T follicular helper cell (primary cell): ENCODE measurements at regions not wholly inside any gene's neighbourhood (a gene's known extent, or its start where the extent isn't known, plus 50 kb on each side); places are given as distances from the start of the nearest gene placed in this dataset.

Experiments used
- DNase-seq: peaks from one replicate; pipeline ENCODE4 v3.0.0-alpha.2; 2020; ENCODE audit warnings: low read depth

DNA sequence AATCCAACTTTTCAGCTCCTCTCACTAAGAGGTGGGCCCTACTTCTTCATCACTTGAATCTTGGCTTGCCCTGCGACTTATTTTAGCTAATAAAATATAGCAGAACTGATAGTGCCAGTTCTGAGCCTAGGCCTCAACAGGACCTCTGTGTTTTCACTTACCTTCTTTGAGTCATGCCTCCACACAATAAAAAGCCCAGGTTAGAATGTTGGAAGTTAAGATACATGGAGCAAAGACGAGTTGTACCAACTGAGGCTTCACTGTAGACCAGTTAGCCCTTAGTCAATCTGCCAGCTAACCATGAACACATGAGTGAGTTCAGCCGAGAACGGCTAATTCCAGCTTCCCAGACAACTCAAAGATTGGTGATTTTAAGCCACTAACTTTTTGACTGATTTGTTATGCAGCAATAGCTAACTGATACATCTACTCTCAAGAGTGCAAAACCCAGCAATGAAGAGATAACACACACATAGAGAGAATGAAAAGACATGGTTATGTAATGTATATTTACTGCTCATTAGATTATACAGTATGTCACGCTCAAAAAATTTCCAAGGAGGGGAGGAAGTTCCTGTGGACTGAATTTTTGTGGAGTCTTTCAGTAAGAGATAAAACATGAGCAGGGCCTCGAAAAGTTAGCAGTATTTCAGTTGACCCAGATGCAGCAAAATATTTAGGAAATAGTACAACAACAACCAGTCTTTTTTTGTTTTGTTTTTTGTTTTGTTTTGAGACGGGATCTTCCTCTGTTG is 181.1 kb downstream of the MYCN start:
- no peak for DNase-seq

DNA sequence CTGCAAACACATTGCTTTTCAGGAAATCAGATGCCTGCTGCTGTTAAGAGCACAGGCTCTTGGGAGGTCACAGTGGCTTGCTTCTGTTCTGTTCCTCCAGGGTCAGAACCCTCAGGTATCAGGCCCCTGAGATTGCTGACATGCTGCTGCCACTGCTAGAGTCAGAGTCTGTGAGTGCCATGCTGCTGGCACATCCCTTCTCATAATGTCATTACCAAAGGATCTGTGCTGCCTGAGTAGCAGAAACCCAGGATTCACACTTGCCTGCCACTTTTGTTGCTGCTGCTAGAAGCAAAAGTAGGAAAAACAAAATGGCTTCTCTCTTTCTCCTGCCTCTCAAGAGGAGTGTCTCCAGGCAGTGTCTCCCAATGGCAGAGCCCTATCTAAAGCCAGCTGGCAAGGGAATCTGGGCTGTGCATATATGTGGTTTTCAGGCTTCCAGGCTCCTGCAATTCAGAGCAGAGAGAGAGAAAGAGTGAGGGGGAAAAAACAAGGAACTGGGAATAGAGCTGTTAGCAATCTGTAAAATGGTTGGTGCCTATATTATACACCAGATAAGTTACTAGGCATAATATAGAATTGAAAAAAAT is 180.3 kb downstream of the MYCN start:
- no peak for DNase-seq

DNA sequence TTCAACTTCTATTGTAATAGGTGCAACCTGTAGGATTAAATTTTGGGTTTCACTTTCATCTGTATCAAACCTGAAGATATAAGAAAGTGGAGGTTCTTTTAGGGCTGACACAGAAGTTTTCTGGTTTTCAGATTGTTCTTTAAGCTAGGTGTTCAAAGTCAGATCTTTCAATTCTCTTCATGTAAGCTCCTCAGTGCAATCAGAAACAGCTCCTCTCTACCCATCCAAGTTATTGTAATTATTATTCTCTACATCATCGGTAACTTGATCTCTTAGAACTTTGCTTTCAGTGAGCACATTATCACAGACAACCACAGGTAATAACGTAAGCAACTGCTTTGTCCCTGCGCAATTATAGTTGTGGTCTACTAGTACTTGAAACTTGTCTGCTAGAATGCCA is 179.4 kb downstream of the MYCN start:
- no peak for DNase-seq

DNA sequence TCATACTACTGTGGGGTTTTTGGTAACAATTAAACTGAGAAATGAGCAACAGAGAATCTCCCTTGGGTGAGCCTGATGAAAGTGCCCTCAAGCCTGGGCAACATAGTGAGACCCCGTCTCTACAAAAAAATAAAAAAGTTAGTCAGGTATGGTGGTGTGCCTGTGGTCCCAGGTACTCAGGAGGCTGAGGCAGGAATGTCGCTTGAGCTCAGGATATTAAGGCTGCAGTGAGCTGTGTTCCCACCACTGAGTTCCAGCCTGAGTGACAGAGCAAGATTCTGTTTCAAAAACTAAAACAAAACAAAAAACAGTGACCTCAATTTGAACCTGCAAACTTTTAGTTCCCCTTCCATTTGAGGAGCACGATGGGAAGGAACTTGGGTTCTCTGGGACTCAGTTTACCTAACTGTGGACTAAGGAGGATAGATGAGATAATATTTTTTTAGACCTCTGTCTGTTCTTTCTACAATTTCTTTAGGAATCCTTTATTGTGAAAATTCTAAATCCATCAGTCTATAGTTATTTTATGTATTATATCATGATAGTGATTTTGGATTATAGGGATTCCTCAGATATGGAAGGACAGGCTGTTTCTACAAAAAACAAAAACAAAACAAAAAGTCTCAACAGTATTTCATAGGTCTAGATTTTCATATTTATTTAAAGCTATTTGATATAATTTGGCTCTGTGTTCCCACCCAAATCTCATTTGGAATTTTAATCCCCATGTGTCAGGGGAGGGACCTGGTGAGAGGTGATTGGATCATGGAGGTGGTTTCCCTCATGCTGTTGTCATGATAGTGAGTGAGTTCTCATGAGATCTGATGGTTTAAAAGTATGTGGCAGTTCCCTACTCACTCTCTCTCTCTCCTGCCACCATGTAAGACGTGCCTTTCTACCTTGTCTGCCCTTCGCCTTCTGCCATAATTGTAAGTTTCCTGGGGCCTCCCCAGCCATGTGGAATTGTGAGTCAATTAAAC is 178.6 kb downstream of the MYCN start:
- DNase-seq, result no peak

DNA sequence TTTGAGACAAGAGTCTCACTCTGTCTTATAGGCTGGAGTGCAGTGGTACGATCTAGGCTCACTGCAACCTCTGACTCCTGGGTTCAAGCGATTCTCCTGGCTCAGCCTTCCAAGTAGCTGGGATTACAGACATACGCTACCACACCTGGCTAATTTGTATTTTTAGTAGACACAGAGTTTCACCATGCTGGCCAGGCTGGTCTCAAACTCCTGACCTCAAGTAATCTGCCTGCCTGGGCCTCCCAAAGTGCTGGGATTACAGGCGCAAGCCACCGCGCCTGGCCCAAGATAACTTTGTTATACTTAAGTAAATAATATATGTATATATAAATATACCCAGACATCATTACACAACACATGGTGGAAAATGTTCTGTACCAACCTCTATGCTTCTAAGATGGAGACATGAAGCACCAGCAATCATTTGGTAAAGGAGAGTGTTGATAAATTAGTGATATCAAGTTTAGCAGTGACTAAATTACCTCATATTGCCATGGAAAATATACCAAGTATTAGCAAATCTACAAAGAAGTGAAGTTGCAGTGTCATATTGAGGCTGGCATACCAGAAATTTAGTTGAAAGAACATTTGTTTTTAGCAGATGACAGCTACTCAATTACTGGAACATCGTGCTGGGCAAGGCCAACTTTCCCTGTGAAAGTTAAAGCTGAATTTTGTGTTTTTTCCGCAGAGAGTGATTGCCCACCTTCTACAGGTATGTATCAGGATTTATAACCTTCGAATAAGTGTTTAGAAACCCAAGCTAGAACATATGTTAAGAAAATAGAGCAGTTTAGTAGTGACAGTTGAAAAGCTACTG is 177.7 kb downstream of the MYCN start:
- DNase-seq, result no peak

DNA sequence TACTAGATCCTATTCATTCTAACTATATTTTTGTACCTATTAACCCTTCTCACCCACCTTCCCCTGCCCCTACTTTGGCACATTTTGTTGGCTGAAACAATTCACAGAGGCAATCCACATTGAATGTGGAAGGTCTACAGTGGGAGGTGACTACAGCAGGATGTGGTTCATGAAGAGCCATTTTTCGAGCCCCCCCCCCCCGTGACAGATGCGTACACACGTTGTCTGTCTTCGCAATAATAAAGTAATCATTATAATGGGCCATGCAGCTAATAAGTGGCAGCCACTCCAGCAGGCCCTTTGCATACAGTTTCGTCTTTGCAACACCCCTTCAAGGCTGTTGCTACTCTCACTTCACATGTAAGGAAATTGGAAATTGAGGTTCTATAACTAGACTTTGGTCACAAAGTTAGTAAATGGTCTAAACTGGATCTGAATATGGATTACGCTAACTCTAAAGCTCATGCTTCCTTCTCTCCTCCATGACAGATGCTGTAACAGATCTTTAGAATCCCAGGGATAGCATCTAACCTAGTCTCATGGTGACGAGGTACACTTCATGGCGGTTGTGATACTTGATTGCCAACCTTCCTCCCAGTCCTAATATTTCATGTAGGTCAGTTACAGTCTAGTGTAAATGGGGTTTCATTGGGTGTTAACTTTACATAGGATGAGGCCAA is 176.8 kb downstream of the MYCN start:
- no peak for DNase-seq

DNA sequence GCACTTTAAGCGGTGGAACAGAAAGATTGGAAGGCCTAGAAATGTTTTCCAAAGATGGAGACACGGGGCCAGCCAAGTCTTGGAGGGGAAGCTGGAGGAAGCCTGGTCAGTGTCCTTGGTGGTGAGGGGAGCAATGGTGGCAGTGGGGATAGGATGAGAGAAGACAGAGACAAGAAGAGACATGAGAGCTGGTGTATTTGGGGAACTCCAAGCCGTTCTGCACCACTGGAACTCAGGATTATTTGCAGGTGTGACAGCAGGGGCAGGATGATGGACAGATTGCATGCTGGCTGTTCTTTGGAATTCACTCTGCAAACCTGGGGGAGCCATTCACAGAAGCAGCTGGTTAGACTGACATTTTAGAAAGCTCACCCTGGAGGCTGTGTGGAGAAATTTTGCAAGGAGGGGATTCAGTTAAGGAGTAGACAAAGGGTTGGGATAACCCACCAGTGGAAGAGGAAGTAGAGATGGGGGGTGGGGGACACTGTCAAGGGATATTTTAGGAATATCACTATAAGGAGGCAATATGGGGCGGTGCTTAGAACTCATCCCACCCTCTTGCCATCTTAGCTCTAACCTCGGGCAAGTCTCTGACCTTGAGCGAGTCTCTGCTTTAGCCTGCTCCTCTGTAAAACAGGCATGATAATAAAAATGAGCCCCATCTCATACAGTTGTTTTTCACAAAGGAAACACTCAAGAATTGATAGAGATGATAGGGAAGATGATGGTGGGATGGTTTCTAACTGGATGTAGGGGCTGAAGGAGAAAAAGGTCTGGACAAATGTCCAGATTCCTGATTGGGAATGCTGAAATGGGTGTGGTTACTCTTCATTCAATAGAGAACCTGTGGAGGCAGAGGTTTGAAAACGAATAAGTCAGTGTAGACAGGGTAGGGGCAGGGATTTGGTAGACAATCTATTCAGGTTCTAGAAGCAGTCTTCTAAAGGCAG is 175.8 kb downstream of the MYCN start:
- no peak for DNase-seq

DNA sequence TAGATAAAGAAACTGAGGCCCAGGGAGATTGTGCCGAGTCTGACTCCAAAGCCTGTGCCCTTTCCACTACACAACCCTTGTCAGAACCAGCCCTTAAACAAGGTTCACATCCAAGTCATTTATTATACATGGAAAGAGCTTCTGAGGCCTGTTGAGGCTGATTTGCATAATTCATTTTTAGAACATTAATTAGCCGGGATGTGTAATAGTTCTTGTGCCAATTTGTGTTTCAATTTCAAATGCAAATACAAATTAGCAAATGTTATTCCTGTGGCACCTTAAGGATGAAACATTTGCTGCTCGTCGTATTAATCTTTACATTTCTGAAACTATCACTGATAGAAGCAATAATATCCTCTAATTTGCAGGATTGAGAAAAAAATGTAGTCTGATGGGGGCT is 174.9 kb downstream of the MYCN start:
- DNase-seq, result no peak

DNA sequence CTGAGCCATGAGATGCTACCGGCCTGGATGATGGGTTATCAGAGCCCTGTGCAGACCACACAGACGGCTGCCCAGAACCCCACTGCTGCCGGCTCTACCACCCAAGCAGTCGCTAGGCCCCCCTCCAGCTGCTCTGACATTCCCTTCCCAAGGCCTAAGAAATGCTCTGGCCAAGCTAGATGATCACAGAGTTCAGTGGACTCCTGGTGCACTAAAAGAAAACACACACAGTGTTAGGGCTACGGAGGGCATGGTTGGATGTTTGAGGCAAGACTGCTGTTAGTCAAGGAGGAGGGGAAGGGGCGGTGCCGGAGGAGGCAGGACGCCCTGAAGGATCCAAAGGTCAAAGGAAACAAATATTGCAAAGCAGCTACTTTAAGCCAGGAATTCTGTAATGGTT is 174.5 kb downstream of the MYCN start:
- DNase-seq, result no peak

DNA sequence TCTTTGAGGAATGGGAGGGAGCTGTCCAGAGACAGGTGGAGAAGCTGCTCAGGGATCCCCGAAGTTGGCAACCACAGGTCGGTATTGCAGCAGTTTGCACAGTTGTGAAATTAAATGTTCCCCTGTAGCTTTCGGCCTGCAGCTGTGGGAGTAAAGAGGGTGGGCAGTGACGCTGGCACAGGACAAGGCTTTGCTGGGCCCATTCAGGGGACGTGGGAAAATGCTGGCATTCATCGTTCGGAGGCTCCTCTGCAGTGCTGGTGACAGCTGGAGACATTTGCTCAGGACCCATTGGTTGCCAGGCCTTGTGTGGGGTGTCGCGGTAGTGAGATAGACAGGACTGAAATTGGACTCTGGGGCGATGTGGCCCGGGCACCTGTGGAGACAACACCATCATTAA is 173.7 kb downstream of the MYCN start:
- no peak for DNase-seq

DNA sequence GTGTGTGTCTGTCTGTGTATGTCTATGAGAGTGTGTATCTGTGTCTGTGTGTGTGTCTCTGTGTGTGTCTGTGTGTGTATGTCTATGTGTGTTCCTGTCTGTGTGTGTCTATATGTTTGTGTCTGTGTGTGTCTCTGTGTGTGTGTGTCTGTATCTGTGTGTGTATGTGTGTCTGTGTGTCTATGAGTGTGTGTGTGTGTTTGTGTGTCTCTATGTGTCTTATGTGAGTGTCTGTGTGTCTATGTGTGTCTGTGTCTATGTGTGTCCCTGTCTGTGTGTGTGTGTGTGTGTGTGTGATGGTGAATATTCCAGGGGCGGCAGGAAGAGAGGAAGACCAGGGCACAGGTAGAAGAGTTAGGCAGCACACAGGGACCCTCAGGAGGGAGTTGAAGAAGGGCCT is 173.2 kb downstream of the MYCN start:
- no peak for DNase-seq

DNA sequence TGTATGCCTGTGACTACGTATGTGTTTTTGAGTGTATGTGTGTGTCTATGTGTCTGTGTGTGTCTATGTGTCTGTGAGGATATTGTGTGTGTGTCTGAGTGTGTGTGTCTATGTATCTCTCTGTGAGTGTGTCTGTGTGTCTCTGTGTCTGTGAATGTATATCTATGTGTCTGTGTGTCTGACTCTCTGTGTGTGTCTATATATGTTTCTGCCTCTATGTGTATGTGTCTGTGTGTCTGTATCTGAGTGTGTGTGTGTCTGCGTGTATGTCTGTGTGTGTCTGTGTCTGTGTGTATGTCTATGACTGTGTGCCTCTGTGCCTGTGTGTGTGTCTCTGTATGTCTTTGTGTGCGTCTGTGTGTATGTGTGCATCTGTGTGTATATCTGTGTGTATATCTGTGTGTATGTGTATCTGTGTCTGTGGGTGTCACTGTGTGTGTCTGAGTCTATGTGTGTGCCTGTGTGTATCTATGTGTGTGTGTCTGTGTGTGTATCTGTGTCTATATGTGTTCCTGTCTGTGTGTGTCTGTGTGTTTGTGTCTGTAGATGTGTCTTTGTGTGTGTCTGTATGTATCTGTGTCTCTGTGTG is 172.7 kb downstream of the MYCN start:
- DNase-seq, result no peak

DNA sequence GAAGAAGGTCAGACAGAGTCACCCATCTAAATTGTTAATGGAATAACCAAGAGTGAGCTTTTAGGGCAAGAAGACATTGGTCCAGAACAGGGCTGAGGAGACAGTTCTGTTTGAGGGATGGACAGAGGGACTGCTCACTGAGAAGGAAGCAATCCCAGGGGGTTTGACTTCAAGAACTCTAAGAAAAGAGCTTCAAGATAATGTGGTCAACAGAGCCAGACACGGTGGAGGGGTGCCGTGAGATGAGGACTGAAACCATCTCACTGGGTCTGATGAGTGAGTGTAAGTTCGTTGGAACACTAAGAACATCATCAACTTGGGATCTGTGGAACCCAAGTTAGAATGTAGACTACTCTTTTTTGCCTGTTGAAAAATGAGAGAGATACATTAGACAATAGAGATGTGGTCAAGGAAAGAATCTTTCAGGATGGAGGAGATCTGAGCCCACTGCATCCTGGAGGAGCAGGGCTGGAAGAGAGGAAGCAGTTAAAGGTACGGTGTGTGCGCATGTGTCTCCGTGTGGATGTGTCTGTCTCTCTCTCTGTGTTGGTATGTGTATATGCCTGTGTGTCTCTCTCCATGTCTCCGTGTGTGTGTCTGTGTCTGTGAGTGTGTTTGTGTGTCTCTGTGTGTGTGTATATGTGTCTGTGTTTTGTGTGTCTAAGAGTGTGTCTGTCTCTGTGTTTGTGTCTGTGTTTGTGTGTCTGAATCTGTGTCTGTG is 172.1 kb downstream of the MYCN start:
- no peak for DNase-seq

DNA sequence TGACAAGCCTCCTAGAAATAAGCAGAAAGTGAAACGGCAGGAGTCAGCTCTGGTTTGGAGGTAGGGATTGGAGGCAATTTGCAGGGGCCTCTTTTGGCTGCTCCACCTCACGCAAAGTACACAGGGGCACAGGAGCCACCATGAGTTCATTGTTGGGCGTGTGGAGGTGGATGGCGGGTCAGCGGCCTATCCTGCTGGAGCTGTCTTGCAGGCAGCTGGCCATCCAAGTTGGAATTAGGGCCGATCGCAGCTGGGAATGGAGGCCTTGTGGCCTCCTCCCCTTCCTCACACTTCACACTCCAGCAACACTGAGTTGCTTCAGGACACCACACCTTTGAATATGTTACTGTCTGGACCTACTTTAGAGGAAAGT is 171.5 kb downstream of the MYCN start:
- no peak for DNase-seq

DNA sequence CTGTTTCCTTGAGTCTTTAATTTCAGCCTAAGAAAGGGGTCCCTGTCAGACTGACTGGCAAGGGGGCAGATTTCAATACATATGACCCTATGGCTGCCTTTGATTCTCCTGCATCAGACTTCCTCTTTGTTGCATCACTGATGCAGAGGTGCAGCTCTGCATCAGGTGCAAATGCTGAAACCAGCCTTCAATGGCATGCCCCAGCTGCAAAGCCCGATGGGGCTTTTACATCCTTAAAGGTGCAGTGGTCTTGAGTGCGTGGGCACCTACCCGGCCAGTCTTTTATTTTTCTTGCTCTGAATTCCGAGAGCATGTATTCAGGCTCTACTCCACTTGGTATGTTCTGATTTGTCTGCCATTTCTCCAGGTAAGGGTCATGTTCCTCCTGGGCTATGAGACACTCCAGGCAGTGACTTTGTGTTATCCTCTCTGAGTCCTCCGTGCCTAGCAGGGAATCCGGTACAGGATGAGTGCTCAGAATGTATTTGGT is 169.5 kb downstream of the MYCN start:
- DNase-seq, result no peak

DNA sequence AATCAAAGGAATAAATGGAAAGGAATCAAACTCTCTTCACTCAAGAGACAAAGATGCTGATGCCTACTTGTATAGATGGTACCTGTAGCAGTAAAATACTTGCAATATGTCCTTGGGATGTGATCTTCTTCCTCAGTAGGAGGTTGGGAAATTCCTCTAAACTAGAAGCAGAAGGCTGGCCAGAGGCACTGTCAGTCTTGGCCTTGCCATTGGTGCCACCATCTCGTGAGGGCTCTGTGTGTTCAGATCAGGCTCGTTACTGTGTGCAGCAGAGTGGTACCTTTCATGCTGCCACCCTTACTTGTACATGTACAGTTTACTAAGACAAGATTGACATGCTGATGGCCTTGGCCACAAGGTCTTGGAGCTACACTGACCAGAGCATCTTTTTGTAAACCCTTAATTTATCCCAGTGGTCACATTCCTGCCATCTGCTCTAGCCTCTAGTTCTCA is 169.0 kb downstream of the MYCN start:
- no peak for DNase-seq

DNA sequence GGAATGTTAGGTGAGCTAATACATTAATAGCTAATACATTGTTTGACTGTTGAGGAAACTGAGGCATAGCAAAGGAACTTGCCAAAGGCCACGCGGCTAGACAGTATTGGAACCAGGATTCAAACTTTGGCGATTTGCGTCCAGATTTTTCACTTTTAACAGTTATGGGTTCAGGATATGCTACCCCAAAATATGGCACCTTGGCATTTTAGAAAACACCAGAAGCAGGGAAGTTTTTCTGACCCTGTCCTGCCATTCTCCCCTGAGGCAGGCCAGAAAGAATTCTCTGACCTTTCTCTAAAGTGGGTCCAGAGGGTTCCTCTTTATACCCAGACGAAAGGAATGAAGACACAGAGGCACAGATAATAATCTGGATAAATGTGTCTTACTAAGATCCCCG is 166.9 kb downstream of the MYCN start:
- no peak for DNase-seq

DNA sequence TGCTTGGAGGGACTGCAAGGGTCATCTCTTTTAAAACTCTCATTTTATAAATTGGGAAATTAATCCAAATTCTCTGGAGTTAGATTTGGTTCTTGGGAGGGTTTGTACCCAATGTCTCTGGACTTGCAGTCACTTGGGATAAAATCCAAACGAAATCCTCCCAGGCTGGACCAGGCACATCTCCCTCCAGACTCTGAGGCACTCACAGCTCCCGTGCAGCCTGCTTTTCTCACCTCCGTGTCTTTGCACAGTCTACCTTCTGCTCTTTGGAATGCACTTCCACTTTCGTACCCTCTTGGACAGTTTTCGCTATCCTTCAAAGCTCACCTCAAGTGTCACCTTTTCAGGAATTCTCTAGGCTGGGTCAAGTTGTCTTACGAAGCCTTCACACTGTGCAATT is 166.3 kb downstream of the MYCN start:
- no peak for DNase-seq
